ENCODE measurements at regions not wholly inside any gene's neighbourhood (a gene's known extent, or its start where the extent isn't known, plus 50 kb on each side); places are given as distances from the start of the nearest gene placed in this dataset.

GRCh38 chr5:124641154-124641792, 105.2 kb downstream of the ZNF608 start:
- no peak for TF ChIP-seq CTCF (IDR thresholded peaks at IDR 0.05; ENCODE audit: control insufficient read depth, insufficient read depth, low read depth, low read length, missing control alignments)
- no peak overlapping the region for H3K4me3 ChIP-seq (ENCODE audit: control insufficient read depth, low read depth, low read length)
- no peak for DNase-seq (ENCODE audit: low read depth)

GRCh38 chr5:124639095-124639665, 107.3 kb downstream of the ZNF608 start:
- TF ChIP-seq CTCF (IDR thresholded peaks at IDR 0.05; ENCODE audit: control insufficient read depth, insufficient read depth, low read depth, low read length, missing control alignments), result no peak
- no peak for DNase-seq (ENCODE audit: low read depth)
- no peak overlapping the region for H3K4me3 ChIP-seq (ENCODE audit: control insufficient read depth, low read depth, low read length)

- no peak for TF ChIP-seq CTCF (IDR thresholded peaks at IDR 0.05; ENCODE audit: control insufficient read depth, insufficient read depth, low read depth, low read length, missing control alignments)
- no peak for DNase-seq (ENCODE audit: low read depth)
- H3K4me3 ChIP-seq (ENCODE audit: control insufficient read depth, low read depth, low read length), result no peak overlapping the region
Measured at GRCh38 chr5:124637011-124637410, 109.4 kb downstream of the ZNF608 start.

GRCh38 chr5:124634741-124635323, 111.6 kb downstream of the ZNF608 start:
- TF ChIP-seq CTCF (IDR thresholded peaks at IDR 0.05; ENCODE audit: control insufficient read depth, insufficient read depth, low read depth, low read length, missing control alignments), result no peak
- DNase-seq (ENCODE audit: low read depth), result no peak
- no peak overlapping the region for H3K4me3 ChIP-seq (ENCODE audit: control insufficient read depth, low read depth, low read length)

- no peak for TF ChIP-seq CTCF (IDR thresholded peaks at IDR 0.05; ENCODE audit: control insufficient read depth, insufficient read depth, low read depth, low read length, missing control alignments)
- DNase-seq (ENCODE audit: low read depth), result no peak
- H3K4me3 ChIP-seq (ENCODE audit: control insufficient read depth, low read depth, low read length), result no peak overlapping the region
Measured at GRCh38 chr5:124634228-124634739, 112.2 kb downstream of the ZNF608 start.

GRCh38 chr5:124633209-124633608, 113.2 kb downstream of the ZNF608 start:
- DNase-seq (ENCODE audit: low read depth), result no peak
- no peak for TF ChIP-seq CTCF (IDR thresholded peaks at IDR 0.05; ENCODE audit: control insufficient read depth, insufficient read depth, low read depth, low read length, missing control alignments)
- H3K4me3 ChIP-seq (ENCODE audit: control insufficient read depth, low read depth, low read length), result no peak overlapping the region
